ENCODE measurements at regions not wholly inside any gene's neighbourhood (a gene's known extent, or its start where the extent isn't known, plus 50 kb on each side); places are given as distances from the start of the nearest gene placed in this dataset.

- TF ChIP-seq CTCF (IDR thresholded peaks at IDR 0.05) (no peak), EZH2 (IDR thresholded peaks at IDR 0.05) (no peak)
Measured at GRCh38 chr18:76246590-76246989, 248.5 kb downstream of the ZNF516 start.
